ENCODE measurements at regions not wholly inside any gene's neighbourhood (a gene's known extent, or its start where the extent isn't known, plus 50 kb on each side); places are given as distances from the start of the nearest gene placed in this dataset.
A peak's percentile ranks its signal among the peaks of the same experiment; 100 is the strongest.
"Not testable (repeated sequence)": the region's sequence is repeated elsewhere in the genome, so short reads cannot be mapped to it uniquely, and the experiment has no call there.

GRCh38 chr22:27318516-27318915, 483.0 kb downstream of the MN1 start:
- H4K8ac ChIP-seq (ENCODE audit: low read length), result no peak overlapping the region
- peak; percentile 96 for DNase-seq
- H3K79me1 ChIP-seq (replicated peaks; ENCODE audit: low read length, poor library complexity, severe bottlenecking), result no peaks in the 10 kb centered on the region
- H3K27me3 ChIP-seq (ENCODE audit: control insufficient read depth in 1 of 2, insufficient read depth in 1 of 2, low read length in 2 of 2), result peaks cover 8 to 61% of the 10 kb centered on the region in 2 experiments
- H3K9ac ChIP-seq (ENCODE audit: low read length), result no peak overlapping the region
- H2AK5ac ChIP-seq (ENCODE audit: low read length, severe bottlenecking), result no peak overlapping the region
- WGBS, result 45% methylated on average over 3 of the region's 3 CpGs
- no peak overlapping the region for H3K18ac ChIP-seq (ENCODE audit: low read depth in 1 of 2, low read length in 2 of 2)
- H2BK5ac ChIP-seq (ENCODE audit: low read depth, low read length, poor library complexity, severe bottlenecking), result no peak overlapping the region
- H3K4ac ChIP-seq (ENCODE audit: low read depth in 1 of 2, low read length in 2 of 2), result no peak overlapping the region
- H4K91ac ChIP-seq (ENCODE audit: low read length), result no peak overlapping the region
- no peak overlapping the region for H3K23ac ChIP-seq (ENCODE audit: low read length in 2 of 2)
- no peak overlapping the region for H2BK120ac ChIP-seq (ENCODE audit: low read depth, low read length)
- H2AFZ ChIP-seq (ENCODE audit: low read depth, low read length), result no peak overlapping the region
- no peaks in the 10 kb centered on the region for H3K36me3 ChIP-seq (ENCODE audit: control insufficient read depth in 1 of 2, insufficient read depth in 2 of 2, low read depth in 1 of 2, low read length in 2 of 2)
- no peak overlapping the region for H3K4me2 ChIP-seq (ENCODE audit: low read length, poor library complexity, severe bottlenecking)
- H3K27ac ChIP-seq (ENCODE audit: low read length, poor library complexity, severe bottlenecking), result peak overlapping the region; percentile 46
- H2BK12ac ChIP-seq (ENCODE audit: low read length in 2 of 2), result no peak overlapping the region
- H3K4me1 ChIP-seq (ENCODE audit: control insufficient read depth, insufficient read depth, low read depth, low read length), result peaks cover 20% of the 10 kb centered on the region
- H3K9me3 ChIP-seq (ENCODE audit: control insufficient read depth, low read length), result peaks cover 9% of the 10 kb centered on the region
- no peak overlapping the region for H3K4me3 ChIP-seq (ENCODE audit: insufficient read depth in 1 of 2, low read depth in 1 of 2, low read length in 2 of 2)
- H2BK15ac ChIP-seq (ENCODE audit: low read depth, poor library complexity, severe bottlenecking), result no peak overlapping the region
- H3K14ac ChIP-seq (ENCODE audit: low read length in 2 of 2), result no peak overlapping the region

GRCh38 chr22:27323661-27324060, 477.9 kb downstream of the MN1 start:
- no peaks in the 10 kb centered on the region for H3K36me3 ChIP-seq (ENCODE audit: control insufficient read depth in 1 of 2, insufficient read depth in 2 of 2, low read depth in 1 of 2, low read length in 2 of 2)
- WGBS, result 89% methylated on average over 10 of the region's 15 CpGs

GRCh38 chr22:27324908-27325307, 476.6 kb downstream of the MN1 start:
- H3K14ac ChIP-seq (ENCODE audit: low read length in 2 of 2); H3K4me2 ChIP-seq (ENCODE audit: low read length, poor library complexity, severe bottlenecking); H2AFZ ChIP-seq (ENCODE audit: low read depth, low read length); DNase-seq; H2AK5ac ChIP-seq (ENCODE audit: low read length, severe bottlenecking); H2BK120ac ChIP-seq (ENCODE audit: low read depth, low read length); H3K23ac ChIP-seq (ENCODE audit: low read length in 2 of 2); H3K36me3 ChIP-seq (ENCODE audit: control insufficient read depth in 1 of 2, insufficient read depth in 2 of 2, low read depth in 1 of 2, low read length in 2 of 2); H3K9me3 ChIP-seq (ENCODE audit: control insufficient read depth, low read length); H2BK5ac ChIP-seq (ENCODE audit: low read depth, low read length, poor library complexity, severe bottlenecking); H3K18ac ChIP-seq (ENCODE audit: low read depth in 1 of 2, low read length in 2 of 2); H4K91ac ChIP-seq (ENCODE audit: low read length); H2BK15ac ChIP-seq (ENCODE audit: low read depth, poor library complexity, severe bottlenecking); H3K27ac ChIP-seq (ENCODE audit: low read length, poor library complexity, severe bottlenecking); H3K79me1 ChIP-seq (replicated peaks; ENCODE audit: low read length, poor library complexity, severe bottlenecking); H3K4me1 ChIP-seq (ENCODE audit: control insufficient read depth, insufficient read depth, low read depth, low read length); H2BK12ac ChIP-seq (ENCODE audit: low read length in 2 of 2); H3K9ac ChIP-seq (ENCODE audit: low read length); H3K4me3 ChIP-seq (ENCODE audit: insufficient read depth in 1 of 2, low read depth in 1 of 2, low read length in 2 of 2); H4K8ac ChIP-seq (ENCODE audit: low read length); H3K4ac ChIP-seq (ENCODE audit: low read depth in 1 of 2, low read length in 2 of 2): not testable (repeated sequence)
- WGBS, result 91% methylated on average over 1 of the region's 1 CpG
- H3K27me3 ChIP-seq (ENCODE audit: control insufficient read depth in 1 of 2, insufficient read depth in 1 of 2, low read length in 2 of 2), result peaks cover 8 to 73% of the 10 kb centered on the region in 2 experiments

More at GRCh38 chr22:27323661-27324060, 477.9 kb downstream of the MN1 start:
- H2BK120ac ChIP-seq (ENCODE audit: low read depth, low read length), result no peak overlapping the region
- no peak overlapping the region for H3K14ac ChIP-seq (ENCODE audit: low read length in 2 of 2)
- H2AFZ ChIP-seq (ENCODE audit: low read depth, low read length), result no peak overlapping the region
- H3K4ac ChIP-seq (ENCODE audit: low read depth in 1 of 2, low read length in 2 of 2), result no peak overlapping the region
- no peak overlapping the region for H4K8ac ChIP-seq (ENCODE audit: low read length)
- no peak overlapping the region for H2AK5ac ChIP-seq (ENCODE audit: low read length, severe bottlenecking)
- H2BK5ac ChIP-seq (ENCODE audit: low read depth, low read length, poor library complexity, severe bottlenecking), result no peak overlapping the region
- no peak overlapping the region for H3K4me2 ChIP-seq (ENCODE audit: low read length, poor library complexity, severe bottlenecking)
- peaks cover 9% of the 10 kb centered on the region for H3K9me3 ChIP-seq (ENCODE audit: control insufficient read depth, low read length)
- H3K4me1 ChIP-seq (ENCODE audit: control insufficient read depth, insufficient read depth, low read depth, low read length), result peaks cover under 1% of the 10 kb centered on the region
- H3K79me1 ChIP-seq (replicated peaks; ENCODE audit: low read length, poor library complexity, severe bottlenecking), result no peaks in the 10 kb centered on the region
- H3K18ac ChIP-seq (ENCODE audit: low read depth in 1 of 2, low read length in 2 of 2), result no peak overlapping the region
- H3K27ac ChIP-seq (ENCODE audit: low read length, poor library complexity, severe bottlenecking), result no peak overlapping the region
- no peak overlapping the region for H3K23ac ChIP-seq (ENCODE audit: low read length in 2 of 2)
- peaks cover 8 to 61% of the 10 kb centered on the region in 2 experiments for H3K27me3 ChIP-seq (ENCODE audit: control insufficient read depth in 1 of 2, insufficient read depth in 1 of 2, low read length in 2 of 2)
- H2BK15ac ChIP-seq (ENCODE audit: low read depth, poor library complexity, severe bottlenecking), result no peak overlapping the region
- no peak overlapping the region for H2BK12ac ChIP-seq (ENCODE audit: low read length in 2 of 2)
- H3K9ac ChIP-seq (ENCODE audit: low read length), result no peak overlapping the region
- no peak for DNase-seq
- H4K91ac ChIP-seq (ENCODE audit: low read length), result no peak overlapping the region
- no peak overlapping the region for H3K4me3 ChIP-seq (ENCODE audit: insufficient read depth in 1 of 2, low read depth in 1 of 2, low read length in 2 of 2)

DNA sequence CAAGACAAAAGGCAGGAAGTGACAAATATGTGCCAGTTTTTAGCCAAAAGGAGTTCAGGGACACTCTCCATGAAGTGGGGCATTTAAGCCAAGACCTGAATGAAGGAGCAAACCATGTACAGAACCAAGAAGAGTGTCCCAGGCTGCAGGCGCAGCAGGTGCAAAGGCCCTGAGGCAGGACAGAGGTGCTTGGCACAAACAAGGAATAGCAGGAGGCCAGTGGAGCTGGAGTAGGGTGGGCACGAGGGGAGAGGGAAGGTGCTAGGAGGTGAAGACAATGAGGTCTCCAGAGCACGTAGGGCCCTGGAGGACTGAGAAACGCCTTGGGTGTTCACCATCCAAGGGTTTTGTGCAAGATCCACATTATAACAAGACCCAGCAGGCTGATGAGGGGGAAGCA, 474.1 kb downstream of the MN1 start:
- Histone ChIP-seq H4K91ac (ENCODE audit: low read length) (no peak overlapping the region), H3K27me3 (ENCODE audit: control insufficient read depth in 1 of 2, insufficient read depth in 1 of 2, low read length in 2 of 2) (peaks cover 8 to 86% of the 10 kb centered on the region in 2 experiments), H3K23ac (ENCODE audit: low read length in 2 of 2) (no peak overlapping the region), H2BK120ac (ENCODE audit: low read depth, low read length) (no peak overlapping the region), H2AK5ac (ENCODE audit: low read length, severe bottlenecking) (no peak overlapping the region), H3K9me3 (ENCODE audit: control insufficient read depth, low read length) (no peaks in the 10 kb centered on the region), H3K14ac (ENCODE audit: low read length in 2 of 2) (no peak overlapping the region), H3K9ac (ENCODE audit: low read length) (no peak overlapping the region), H2AFZ (ENCODE audit: low read depth, low read length) (no peak overlapping the region), H2BK5ac (ENCODE audit: low read depth, low read length, poor library complexity, severe bottlenecking) (no peak overlapping the region), H2BK12ac (ENCODE audit: low read length in 2 of 2) (peak overlapping the region in 1 of 2 experiments; percentile 17), H4K8ac (ENCODE audit: low read length) (no peak overlapping the region), H3K4me3 (ENCODE audit: insufficient read depth in 1 of 2, low read depth in 1 of 2, low read length in 2 of 2) (no peak overlapping the region), H3K4me1 (ENCODE audit: control insufficient read depth, insufficient read depth, low read depth, low read length) (peaks cover 5% of the 10 kb centered on the region), H3K27ac (ENCODE audit: low read length, poor library complexity, severe bottlenecking) (no peak overlapping the region), H3K4me2 (ENCODE audit: low read length, poor library complexity, severe bottlenecking) (no peak overlapping the region), H2BK15ac (ENCODE audit: low read depth, poor library complexity, severe bottlenecking) (no peak overlapping the region), H3K18ac (ENCODE audit: low read depth in 1 of 2, low read length in 2 of 2) (no peak overlapping the region), H3K36me3 (ENCODE audit: control insufficient read depth in 1 of 2, insufficient read depth in 2 of 2, low read depth in 1 of 2, low read length in 2 of 2) (no peaks in the 10 kb centered on the region), H3K4ac (ENCODE audit: low read depth in 1 of 2, low read length in 2 of 2) (no peak overlapping the region), H3K79me1 (replicated peaks; ENCODE audit: low read length, poor library complexity, severe bottlenecking) (no peaks in the 10 kb centered on the region)
- DNase-seq, result no peak
- WGBS, result 75% methylated on average over 4 of the region's 4 CpGs
